ENCODE measurements at regions not wholly inside any gene's neighbourhood (a gene's known extent, or its start where the extent isn't known, plus 50 kb on each side); places are given as distances from the start of the nearest gene placed in this dataset.

GRCh38 chr16:79772784-79773183 lies 172.2 kb upstream of the MAF start:
- Histone ChIP-seq H3K36me3 (ENCODE audit: insufficient read depth, low read length) (no peaks in the 10 kb centered on the region), H3K27me3 (ENCODE audit: insufficient read depth, low read length) (peaks cover 6% of the 10 kb centered on the region; the same call in 1 of the 2 replicates), H3K4me1 (ENCODE audit: insufficient read depth, low read length) (peaks cover 7% of the 10 kb centered on the region; the same call in 1 of the 2 replicates), H3K27ac (ENCODE audit: low read depth, low read length) (no peak overlapping the region), H3K4me3 (ENCODE audit: low read length) (no peak overlapping the region), H3K9me3 (ENCODE audit: insufficient read depth, low read depth, low read length) (no peaks in the 10 kb centered on the region), H3K9ac (ENCODE audit: low read depth, low read length) (no peak overlapping the region)
- 100% methylated on average over 1 of the region's 3 CpGs for WGBS

- H3K9me3 ChIP-seq (ENCODE audit: insufficient read depth, low read depth, low read length) = no peaks in the 10 kb centered on the region
- no peak overlapping the region for H3K27ac ChIP-seq (ENCODE audit: low read depth, low read length)
- peaks cover 6% of the 10 kb centered on the region; the same call in 1 of the 2 replicates for H3K27me3 ChIP-seq (ENCODE audit: insufficient read depth, low read length)
- no peak overlapping the region for H3K4me3 ChIP-seq (ENCODE audit: low read length)
- peaks cover 7% of the 10 kb centered on the region; the same call in 1 of the 2 replicates for H3K4me1 ChIP-seq (ENCODE audit: insufficient read depth, low read length)
- H3K9ac ChIP-seq (ENCODE audit: low read depth, low read length) = no peak overlapping the region
- WGBS = 88% methylated on average over 3 of the region's 4 CpGs
- no peaks in the 10 kb centered on the region for H3K36me3 ChIP-seq (ENCODE audit: insufficient read depth, low read length)
These were observed 171.5 kb upstream of the MAF start for GRCh38 chr16:79772048-79772447.

- no peaks in the 10 kb centered on the region for H3K9me3 ChIP-seq (ENCODE audit: insufficient read depth, low read depth, low read length)
- under 1% methylated on average over 42 of the region's 59 CpGs for WGBS
- peak overlapping the region; percentile 69 for H3K9ac ChIP-seq (ENCODE audit: low read depth, low read length)
- peak overlapping the region; percentile 64 for H3K4me3 ChIP-seq (ENCODE audit: low read length)
- no peaks in the 10 kb centered on the region for H3K4me1 ChIP-seq (ENCODE audit: insufficient read depth, low read length)
- H3K36me3 ChIP-seq (ENCODE audit: insufficient read depth, low read length) = no peaks in the 10 kb centered on the region
- H3K27me3 ChIP-seq (ENCODE audit: insufficient read depth, low read length) = peaks cover 6% of the 10 kb centered on the region; the same call in 1 of the 2 replicates
- no peak overlapping the region for H3K27ac ChIP-seq (ENCODE audit: low read depth, low read length)
These were observed 169.9 kb upstream of the MAF start for GRCh38 chr16:79770244-79771064.

GRCh38 chr16:79769928-79770243 lies 169.3 kb upstream of the MAF start:
- Histone ChIP-seq H3K27me3 (ENCODE audit: insufficient read depth, low read length) (peaks cover 6% of the 10 kb centered on the region; the same call in 1 of the 2 replicates), H3K9ac (ENCODE audit: low read depth, low read length) (peak overlapping the region; percentile 69), H3K36me3 (ENCODE audit: insufficient read depth, low read length) (no peaks in the 10 kb centered on the region), H3K9me3 (ENCODE audit: insufficient read depth, low read depth, low read length) (no peaks in the 10 kb centered on the region), H3K27ac (ENCODE audit: low read depth, low read length) (no peak overlapping the region), H3K4me1 (ENCODE audit: insufficient read depth, low read length) (no peaks in the 10 kb centered on the region), H3K4me3 (ENCODE audit: low read length) (peak overlapping the region; percentile 64)
- 43% methylated on average over 5 of the region's 6 CpGs for WGBS

GRCh38 chr16:79769270-79769927 lies 168.9 kb upstream of the MAF start:
- 93% methylated on average over 3 of the region's 4 CpGs for WGBS
- H3K27ac ChIP-seq (ENCODE audit: low read depth, low read length) = no peak overlapping the region

GRCh38 chr16:79768276-79768970 lies 167.9 kb upstream of the MAF start:
- Histone ChIP-seq H3K27me3 (ENCODE audit: insufficient read depth, low read length) (peaks cover 6% of the 10 kb centered on the region; the same call in 1 of the 2 replicates), H3K9ac (ENCODE audit: low read depth, low read length) (no peak overlapping the region), H3K4me3 (ENCODE audit: low read length) (no peak overlapping the region), H3K9me3 (ENCODE audit: insufficient read depth, low read depth, low read length) (no peaks in the 10 kb centered on the region), H3K36me3 (ENCODE audit: insufficient read depth, low read length) (no peaks in the 10 kb centered on the region), H3K27ac (ENCODE audit: low read depth, low read length) (no peak overlapping the region), H3K4me1 (ENCODE audit: insufficient read depth, low read length) (no peaks in the 10 kb centered on the region)
- WGBS = 88% methylated on average over 9 of the region's 10 CpGs

More at GRCh38 chr16:79769270-79769927, 168.9 kb upstream of the MAF start:
- Histone ChIP-seq H3K4me1 (ENCODE audit: insufficient read depth, low read length) (no peaks in the 10 kb centered on the region), H3K4me3 (ENCODE audit: low read length) (no peak overlapping the region), H3K27me3 (ENCODE audit: insufficient read depth, low read length) (peaks cover 6% of the 10 kb centered on the region; the same call in 1 of the 2 replicates), H3K9ac (ENCODE audit: low read depth, low read length) (no peak overlapping the region), H3K36me3 (ENCODE audit: insufficient read depth, low read length) (no peaks in the 10 kb centered on the region), H3K9me3 (ENCODE audit: insufficient read depth, low read depth, low read length) (no peaks in the 10 kb centered on the region)

GRCh38 chr16:79767421-79768275 lies 167.1 kb upstream of the MAF start:
- Histone ChIP-seq H3K9me3 (ENCODE audit: insufficient read depth, low read depth, low read length) (no peaks in the 10 kb centered on the region), H3K27me3 (ENCODE audit: insufficient read depth, low read length) (peaks cover 6% of the 10 kb centered on the region; the same call in 1 of the 2 replicates), H3K36me3 (ENCODE audit: insufficient read depth, low read length) (no peaks in the 10 kb centered on the region), H3K4me1 (ENCODE audit: insufficient read depth, low read length) (no peaks in the 10 kb centered on the region), H3K27ac (ENCODE audit: low read depth, low read length) (no peak overlapping the region), H3K9ac (ENCODE audit: low read depth, low read length) (no peak overlapping the region), H3K4me3 (ENCODE audit: low read length) (no peak overlapping the region)
- WGBS = 78% methylated on average over 6 of the region's 7 CpGs

- H3K4me1 ChIP-seq (ENCODE audit: insufficient read depth, low read length) = no peaks in the 10 kb centered on the region
- H3K36me3 ChIP-seq (ENCODE audit: insufficient read depth, low read length) = no peaks in the 10 kb centered on the region
These were observed 165.4 kb upstream of the MAF start for GRCh38 chr16:79765901-79766394.

GRCh38 chr16:79765431-79765830 lies 164.9 kb upstream of the MAF start:
- H3K4me1 ChIP-seq (ENCODE audit: insufficient read depth, low read length) = no peaks in the 10 kb centered on the region
- H3K36me3 ChIP-seq (ENCODE audit: insufficient read depth, low read length) = no peaks in the 10 kb centered on the region
- WGBS = no CpG with 5 or more reads among the region's 1 CpG
- no peaks in the 10 kb centered on the region for H3K27me3 ChIP-seq (ENCODE audit: insufficient read depth, low read length)
- H3K9ac ChIP-seq (ENCODE audit: low read depth, low read length) = no peak overlapping the region
- no peak overlapping the region for H3K4me3 ChIP-seq (ENCODE audit: low read length)
- H3K9me3 ChIP-seq (ENCODE audit: insufficient read depth, low read depth, low read length) = no peaks in the 10 kb centered on the region
- no peak overlapping the region for H3K27ac ChIP-seq (ENCODE audit: low read depth, low read length)

More at GRCh38 chr16:79765901-79766394, 165.4 kb upstream of the MAF start:
- 78% methylated on average over 1 of the region's 2 CpGs for WGBS
- Histone ChIP-seq H3K9me3 (ENCODE audit: insufficient read depth, low read depth, low read length) (no peaks in the 10 kb centered on the region), H3K9ac (ENCODE audit: low read depth, low read length) (no peak overlapping the region), H3K27ac (ENCODE audit: low read depth, low read length) (no peak overlapping the region), H3K4me3 (ENCODE audit: low read length) (no peak overlapping the region), H3K27me3 (ENCODE audit: insufficient read depth, low read length) (no peaks in the 10 kb centered on the region)

GRCh38 chr16:79764415-79765110 lies 164.0 kb upstream of the MAF start:
- H3K4me3 ChIP-seq (ENCODE audit: low read length) = no peak overlapping the region
- 89% methylated on average over 8 of the region's 8 CpGs for WGBS

More at GRCh38 chr16:79764415-79765110, 164.0 kb upstream of the MAF start:
- Histone ChIP-seq H3K9ac (ENCODE audit: low read depth, low read length) (no peak overlapping the region), H3K36me3 (ENCODE audit: insufficient read depth, low read length) (no peaks in the 10 kb centered on the region), H3K4me1 (ENCODE audit: insufficient read depth, low read length) (no peaks in the 10 kb centered on the region), H3K27me3 (ENCODE audit: insufficient read depth, low read length) (no peaks in the 10 kb centered on the region), H3K9me3 (ENCODE audit: insufficient read depth, low read depth, low read length) (no peaks in the 10 kb centered on the region), H3K27ac (ENCODE audit: low read depth, low read length) (no peak overlapping the region)
